ENCODE measurements at regions not wholly inside any gene's neighbourhood (a gene's known extent, or its start where the extent isn't known, plus 50 kb on each side); places are given as distances from the start of the nearest gene placed in this dataset.

DNA sequence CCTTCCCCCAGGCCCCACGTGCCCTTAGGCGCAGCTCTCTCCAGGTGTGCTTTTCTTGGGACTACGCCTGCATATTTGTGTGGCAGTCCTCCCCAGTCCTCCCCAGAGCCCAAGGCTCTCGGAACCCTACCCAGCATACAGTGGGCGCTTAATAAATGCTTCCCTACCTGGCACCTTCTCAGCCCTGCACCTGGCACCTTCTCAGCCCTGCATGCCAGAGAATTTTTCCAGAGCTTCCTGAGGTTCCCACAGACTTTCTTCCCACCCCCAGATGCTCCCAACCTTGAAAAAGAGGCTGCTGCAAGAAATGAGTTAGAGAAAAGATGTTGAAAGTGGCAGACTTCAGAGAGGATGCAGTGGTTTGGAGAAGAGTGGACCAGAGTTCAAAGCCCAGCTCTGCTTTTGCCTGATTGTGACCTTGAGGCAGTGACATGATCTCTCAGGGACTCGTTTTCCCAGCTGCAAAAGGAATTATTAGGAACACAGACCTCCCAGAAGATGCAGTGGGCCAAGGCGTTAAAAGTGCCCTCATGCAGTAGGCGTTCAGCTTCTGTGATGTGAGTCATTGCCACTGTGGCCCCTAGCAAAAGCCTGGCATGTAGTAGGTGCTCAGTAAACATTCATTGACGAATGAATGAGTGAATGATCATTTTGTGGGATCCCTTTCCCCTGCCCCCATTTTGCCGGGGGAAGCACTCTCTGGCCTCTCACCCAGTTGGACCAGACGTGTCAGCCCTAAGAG is 167.2 kb downstream of the PHETA1 start:
- Histone ChIP-seq H3K4me3 (ENCODE audit: low read depth, low read length) (no peak overlapping the region), H3K36me3 (ENCODE audit: control insufficient read depth, insufficient read depth, low read length) (no peaks in the 10 kb centered on the region), H3K9me3 (ENCODE audit: control insufficient read depth, low read length) (no peaks in the 10 kb centered on the region), H3K9ac (no peak overlapping the region), H3K27me3 (ENCODE audit: control insufficient read depth, insufficient read depth, low read length) (no peaks in the 10 kb centered on the region), H3K27ac (no peak overlapping the region), H3K4me1 (no peaks in the 10 kb centered on the region), H3K4me2 (ENCODE audit: low read length) (no peak overlapping the region), H3K79me2 (no peaks in the 10 kb centered on the region), H2AFZ (no peak overlapping the region)
- TF ChIP-seq, protein P1, sequence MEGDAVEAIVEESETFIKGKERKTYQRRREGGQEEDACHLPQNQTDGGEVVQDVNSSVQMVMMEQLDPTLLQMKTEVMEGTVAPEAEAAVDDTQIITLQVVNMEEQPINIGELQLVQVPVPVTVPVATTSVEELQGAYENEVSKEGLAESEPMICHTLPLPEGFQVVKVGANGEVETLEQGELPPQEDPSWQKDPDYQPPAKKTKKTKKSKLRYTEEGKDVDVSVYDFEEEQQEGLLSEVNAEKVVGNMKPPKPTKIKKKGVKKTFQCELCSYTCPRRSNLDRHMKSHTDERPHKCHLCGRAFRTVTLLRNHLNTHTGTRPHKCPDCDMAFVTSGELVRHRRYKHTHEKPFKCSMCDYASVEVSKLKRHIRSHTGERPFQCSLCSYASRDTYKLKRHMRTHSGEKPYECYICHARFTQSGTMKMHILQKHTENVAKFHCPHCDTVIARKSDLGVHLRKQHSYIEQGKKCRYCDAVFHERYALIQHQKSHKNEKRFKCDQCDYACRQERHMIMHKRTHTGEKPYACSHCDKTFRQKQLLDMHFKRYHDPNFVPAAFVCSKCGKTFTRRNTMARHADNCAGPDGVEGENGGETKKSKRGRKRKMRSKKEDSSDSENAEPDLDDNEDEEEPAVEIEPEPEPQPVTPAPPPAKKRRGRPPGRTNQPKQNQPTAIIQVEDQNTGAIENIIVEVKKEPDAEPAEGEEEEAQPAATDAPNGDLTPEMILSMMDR (IDR thresholded peaks at IDR 0.05): no peak

DNA sequence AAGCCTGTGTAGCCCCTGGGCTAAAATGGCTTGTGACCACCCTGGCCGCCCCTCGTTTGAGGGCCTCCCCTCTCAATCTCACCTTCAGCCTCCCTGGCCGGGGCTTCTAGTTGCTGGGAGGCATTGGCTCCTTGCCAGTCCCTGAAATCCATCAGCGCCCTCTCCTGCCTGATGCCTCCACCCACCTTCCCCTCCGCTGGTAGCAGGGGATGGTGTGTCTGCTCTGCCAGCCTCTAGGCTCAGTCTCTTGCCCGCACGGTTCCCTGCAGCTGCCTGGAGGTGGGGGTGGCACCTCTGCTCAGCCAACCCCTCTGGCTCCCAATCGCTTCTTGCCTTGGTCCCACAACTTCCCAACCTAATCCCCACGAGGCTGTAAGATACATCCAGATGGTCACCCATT is 167.9 kb downstream of the PHETA1 start:
- no peaks in the 10 kb centered on the region for H3K36me3 ChIP-seq (ENCODE audit: control insufficient read depth, insufficient read depth, low read length)
- no peaks in the 10 kb centered on the region for H3K9me3 ChIP-seq (ENCODE audit: control insufficient read depth, low read length)
- H3K27me3 ChIP-seq (ENCODE audit: control insufficient read depth, insufficient read depth, low read length): no peaks in the 10 kb centered on the region
- no peaks in the 10 kb centered on the region for H3K4me1 ChIP-seq
- no peak overlapping the region for H3K4me2 ChIP-seq (ENCODE audit: low read length)
- no peak overlapping the region for H2AFZ ChIP-seq
- H3K4me3 ChIP-seq (ENCODE audit: low read depth, low read length): no peak overlapping the region
- TF ChIP-seq, protein P1 (IDR thresholded peaks at IDR 0.05): no peak
- no peak overlapping the region for H3K9ac ChIP-seq
- no peak overlapping the region for H3K27ac ChIP-seq
- no peaks in the 10 kb centered on the region for H3K79me2 ChIP-seq

DNA sequence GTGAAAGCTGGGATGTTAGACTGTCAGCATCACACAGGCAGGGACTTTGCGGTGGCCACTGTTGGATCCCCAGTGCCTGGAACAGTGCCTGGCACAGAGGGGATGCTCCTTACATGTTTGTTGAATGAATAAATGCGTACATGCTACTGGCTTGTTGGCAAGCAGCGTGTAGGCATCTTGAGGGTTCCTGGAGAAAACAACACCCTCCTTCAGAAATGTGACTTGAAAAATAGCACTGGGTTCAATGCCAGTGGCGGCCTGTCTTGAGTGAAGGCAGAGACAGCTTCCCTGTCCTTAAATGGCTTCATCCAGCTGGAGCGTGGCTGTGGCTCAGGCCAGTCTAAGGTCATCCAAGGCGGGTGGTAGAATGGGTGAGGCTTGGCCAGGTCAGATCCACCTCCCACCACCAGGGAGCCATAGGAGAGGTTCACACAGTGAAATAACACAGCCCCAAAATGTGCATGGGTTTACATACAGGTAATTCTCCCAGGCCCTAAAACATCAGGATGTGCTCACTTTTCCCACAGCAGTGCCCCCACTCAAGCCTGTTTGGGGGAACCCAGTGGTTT is 171.4 kb downstream of the PHETA1 start:
- no peak overlapping the region for H3K27ac ChIP-seq
- H3K36me3 ChIP-seq (ENCODE audit: control insufficient read depth, insufficient read depth, low read length): no peaks in the 10 kb centered on the region
- TF ChIP-seq, protein P1 (IDR thresholded peaks at IDR 0.05): no peak
- H3K79me2 ChIP-seq: no peaks in the 10 kb centered on the region
- H2AFZ ChIP-seq: no peak overlapping the region
- H3K4me3 ChIP-seq (ENCODE audit: low read depth, low read length): no peak overlapping the region
- H3K9me3 ChIP-seq (ENCODE audit: control insufficient read depth, low read length): no peaks in the 10 kb centered on the region
- no peaks in the 10 kb centered on the region for H3K27me3 ChIP-seq (ENCODE audit: control insufficient read depth, insufficient read depth, low read length)
- H3K4me1 ChIP-seq: no peaks in the 10 kb centered on the region
- H3K4me2 ChIP-seq (ENCODE audit: low read length): no peak overlapping the region
- no peak overlapping the region for H3K9ac ChIP-seq

DNA sequence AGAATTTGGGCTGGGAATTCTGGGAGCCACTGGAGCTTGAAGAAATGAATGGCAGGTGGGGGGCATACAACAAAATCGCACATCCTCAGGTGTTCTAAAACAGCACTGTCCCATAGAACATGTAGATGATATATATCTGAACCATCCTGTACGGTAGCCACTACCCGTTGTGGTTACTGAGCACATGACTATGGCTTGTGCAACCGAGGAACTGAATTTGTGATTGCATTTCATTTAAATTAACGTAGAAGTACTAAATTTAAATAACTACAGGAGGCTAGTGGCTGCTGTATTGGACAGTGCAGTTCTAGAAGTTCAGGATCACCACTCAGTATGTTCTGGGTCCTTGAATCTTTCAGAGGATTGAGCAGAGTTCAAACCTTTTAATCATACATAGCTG is 172.4 kb downstream of the PHETA1 start:
- Histone ChIP-seq H3K4me3 (ENCODE audit: low read depth, low read length) (no peak overlapping the region), H3K27me3 (ENCODE audit: control insufficient read depth, insufficient read depth, low read length) (no peaks in the 10 kb centered on the region), H3K9ac (no peak overlapping the region), H3K27ac (no peak overlapping the region), H3K9me3 (ENCODE audit: control insufficient read depth, low read length) (no peaks in the 10 kb centered on the region), H3K4me1 (no peaks in the 10 kb centered on the region), H2AFZ (no peak overlapping the region), H3K79me2 (no peaks in the 10 kb centered on the region), H3K4me2 (ENCODE audit: low read length) (no peak overlapping the region), H3K36me3 (ENCODE audit: control insufficient read depth, insufficient read depth, low read length) (no peaks in the 10 kb centered on the region)
- TF ChIP-seq, protein P1 (IDR thresholded peaks at IDR 0.05): no peak

DNA sequence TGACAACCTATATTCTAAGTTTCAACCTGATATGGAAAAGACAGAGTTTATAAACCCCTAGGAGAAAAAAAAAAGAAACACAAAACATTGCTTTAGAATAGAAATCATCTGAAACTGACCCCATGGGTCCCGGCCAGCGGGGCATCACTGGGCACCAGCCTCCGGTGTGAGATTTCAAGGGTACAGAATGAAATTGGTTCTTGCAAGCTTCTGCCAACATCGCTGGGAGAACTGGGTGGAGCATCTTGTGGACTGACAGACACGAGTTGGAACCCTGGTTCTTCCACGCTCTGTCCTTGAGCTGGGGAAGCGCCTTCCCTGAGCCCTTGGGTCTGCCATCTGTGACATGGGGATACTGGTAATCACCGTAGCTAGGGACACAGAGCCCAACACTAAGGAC is 173.6 kb downstream of the PHETA1 start:
- Histone ChIP-seq H3K4me3 (ENCODE audit: low read depth, low read length) (no peak overlapping the region), H2AFZ (no peak overlapping the region), H3K9ac (no peak overlapping the region), H3K27me3 (ENCODE audit: control insufficient read depth, insufficient read depth, low read length) (no peaks in the 10 kb centered on the region), H3K4me1 (no peaks in the 10 kb centered on the region), H3K27ac (no peak overlapping the region), H3K9me3 (ENCODE audit: control insufficient read depth, low read length) (no peaks in the 10 kb centered on the region), H3K36me3 (ENCODE audit: control insufficient read depth, insufficient read depth, low read length) (no peaks in the 10 kb centered on the region), H3K4me2 (ENCODE audit: low read length) (no peak overlapping the region), H3K79me2 (no peaks in the 10 kb centered on the region)
- TF ChIP-seq, protein P1 (IDR thresholded peaks at IDR 0.05): no peak
